ENCODE measurements at regions not wholly inside any gene's neighbourhood (a gene's known extent, or its start where the extent isn't known, plus 50 kb on each side); places are given as distances from the start of the nearest gene placed in this dataset.

DNA sequence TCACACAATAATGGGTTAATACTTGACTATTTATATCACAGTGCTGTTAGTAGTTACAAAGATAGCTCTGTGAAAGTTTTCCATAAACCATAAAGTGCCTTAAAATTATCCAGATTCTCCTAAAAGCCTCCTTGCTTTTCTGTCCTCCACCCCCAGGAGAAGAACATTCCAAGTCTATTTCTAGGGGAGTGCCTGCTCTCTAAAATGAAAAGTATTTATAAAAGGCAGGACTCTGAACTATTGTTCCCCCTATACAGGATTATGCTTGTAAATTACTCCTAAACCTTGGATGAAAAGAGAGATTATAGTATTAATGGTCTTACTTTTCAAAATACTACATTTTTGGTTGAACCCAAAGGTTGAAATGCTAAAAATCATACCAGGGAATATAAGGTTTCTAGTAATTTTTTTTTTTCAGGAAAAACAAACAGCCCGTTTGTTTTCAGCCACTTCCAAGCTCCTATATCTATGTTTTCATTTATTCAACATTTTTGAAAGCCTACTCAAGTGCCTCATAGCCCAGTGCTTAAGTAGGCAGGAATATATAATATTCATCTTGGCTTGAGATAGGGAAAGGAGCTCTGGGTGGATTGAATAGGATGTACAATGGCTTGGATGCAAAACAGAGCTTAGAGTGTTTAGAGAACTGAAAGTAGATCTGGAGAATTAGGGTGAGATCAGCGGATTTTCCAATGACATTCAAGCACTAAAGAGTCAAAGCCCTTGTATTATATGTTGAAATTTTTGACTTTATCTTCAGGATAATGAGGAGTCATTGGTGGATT, 320.7 kb downstream of the GPR37 start:
- no peak for ATAC-seq
- intact Hi-C loops (cut with DNase I): no loop called here
- no peak for DNase-seq

GRCh38 chr7:124443762-124444161, 321.8 kb downstream of the GPR37 start:
- intact Hi-C loops (cut with DNase I): no loop called here
- DNase-seq (no peak), ATAC-seq (no peak)

- intact Hi-C loops (cut with DNase I): no loop called here
- no peak for DNase-seq
- no peak for ATAC-seq
Observed at GRCh38 chr7:124440081-124440480, 325.5 kb downstream of the GPR37 start.

DNA sequence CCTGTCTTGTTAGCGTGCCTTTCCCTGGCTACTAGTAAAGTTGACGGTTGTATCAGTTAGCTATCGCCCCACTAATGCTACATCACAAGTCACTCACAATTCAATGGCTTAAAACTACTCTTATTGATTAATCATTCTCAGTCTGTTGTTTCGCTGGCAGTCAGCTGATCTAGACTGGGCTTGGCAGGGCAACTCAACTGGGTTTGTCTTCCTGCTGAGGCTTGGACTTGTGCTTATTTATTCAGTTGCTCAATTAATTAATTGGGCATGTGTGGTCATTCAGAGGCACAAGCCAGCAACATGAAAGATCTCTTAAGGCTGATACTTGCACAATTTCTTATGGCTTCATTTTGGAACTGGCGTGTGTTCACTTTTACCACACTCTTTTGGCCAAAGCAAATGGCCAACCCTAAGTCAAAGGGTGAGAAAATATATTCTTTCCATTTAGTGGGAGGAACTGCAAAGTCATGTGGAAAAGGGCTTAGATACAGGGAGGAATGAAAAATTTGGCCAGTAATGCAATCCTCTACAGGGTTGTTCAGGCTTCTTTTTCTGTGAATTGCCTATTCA, 333.5 kb downstream of the GPR37 start:
- intact Hi-C loops (cut with DNase I): no loop called here
- ATAC-seq (no peak), DNase-seq (no peak)

DNA sequence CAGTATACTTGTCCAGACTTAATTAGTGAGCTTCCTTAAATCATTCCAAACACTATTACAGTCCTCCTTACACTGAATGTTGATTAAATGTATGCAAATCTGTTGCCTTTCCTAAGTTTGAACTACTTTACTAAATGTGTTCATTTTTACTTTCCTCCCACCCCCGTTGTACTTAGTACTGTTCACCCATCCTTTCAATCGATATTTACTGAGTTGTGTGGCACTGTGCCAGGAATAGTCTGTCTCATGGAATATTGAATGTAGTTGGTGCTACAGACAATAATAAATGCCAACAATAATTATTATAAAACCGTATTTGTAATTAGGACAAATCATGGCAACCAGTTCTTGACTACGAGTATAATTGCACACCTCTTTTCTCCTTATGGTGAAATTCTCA, 335.7 kb downstream of the GPR37 start:
- no peak for DNase-seq
- intact Hi-C loops (cut with DNase I): no loop called here
- ATAC-seq: no peak

DNA sequence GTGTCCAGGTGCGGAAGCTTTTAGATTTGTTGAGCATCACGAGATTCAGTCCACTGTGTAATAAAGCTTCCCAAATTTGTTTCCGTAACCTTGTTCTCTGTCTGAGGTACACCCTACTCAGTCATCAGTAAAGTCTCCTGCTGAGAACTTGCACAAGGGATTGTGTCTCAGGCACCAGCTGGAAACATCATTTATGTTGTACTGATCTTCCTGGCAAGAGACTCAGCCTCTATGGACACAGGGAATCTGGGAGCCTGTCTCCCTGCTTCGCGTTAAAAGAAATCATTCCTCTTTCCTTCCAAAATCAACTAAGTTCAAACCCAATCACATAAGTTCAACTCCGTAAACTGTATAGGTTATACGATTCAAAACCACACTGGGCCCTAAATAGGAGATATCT, 336.8 kb downstream of the GPR37 start:
- DNase-seq (no peak), ATAC-seq (no peak)
- intact Hi-C loops (cut with DNase I): no loop called here

DNA sequence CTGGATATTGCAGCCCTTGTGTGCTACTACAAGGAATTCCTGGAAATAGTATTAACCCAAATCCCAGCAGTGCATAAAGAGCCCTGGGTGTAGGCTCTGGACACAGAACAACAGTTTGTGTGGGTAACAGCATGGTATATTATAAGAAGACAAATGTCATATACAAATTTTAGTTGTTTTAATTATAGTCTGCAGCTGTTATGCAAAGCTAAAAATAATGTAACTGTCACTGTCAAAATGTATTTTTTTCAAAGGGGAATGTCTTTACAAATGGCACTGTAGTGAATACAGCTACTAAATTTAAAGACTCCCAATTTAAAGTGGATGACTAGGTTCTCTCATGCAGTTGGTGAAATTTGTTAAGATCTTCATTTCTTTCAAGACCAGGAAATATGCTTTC, 339.0 kb downstream of the GPR37 start:
- DNase-seq (no peak), ATAC-seq (no peak)
- intact Hi-C loops (cut with DNase I): no loop called here

GRCh38 chr7:124423863-124424262, 341.7 kb downstream of the GPR37 start:
- ATAC-seq (no peak), DNase-seq (no peak)
- intact Hi-C loops (cut with DNase I): no loop called here

DNA sequence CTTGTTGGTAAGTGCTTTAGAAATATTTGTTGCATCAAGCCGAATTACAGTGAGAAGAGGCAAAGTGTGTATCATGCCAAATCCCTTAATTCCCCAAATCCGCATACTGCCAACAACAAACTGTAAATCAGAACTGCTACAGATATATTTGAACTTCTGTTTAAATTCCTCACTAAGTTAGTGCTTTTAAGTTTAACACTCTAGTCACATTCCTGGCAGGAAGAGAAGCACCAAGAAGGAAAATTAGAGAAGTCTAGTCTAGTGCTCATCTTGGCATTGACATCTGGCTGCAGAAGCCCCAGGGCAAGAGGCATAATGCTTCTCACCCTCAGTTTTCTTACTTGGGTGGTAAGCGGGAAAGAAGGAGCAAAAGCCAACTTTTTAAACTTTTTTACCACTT, 343.5 kb downstream of the GPR37 start:
- no peak for ATAC-seq
- DNase-seq: no peak
- intact Hi-C loops (cut with DNase I): no loop called here

GRCh38 chr7:124420367-124420766, 345.2 kb downstream of the GPR37 start:
- intact Hi-C loops (cut with DNase I): no loop called here
- DNase-seq: no peak
- ATAC-seq: no peak

GRCh38 chr7:124413029-124413428, 352.6 kb downstream of the GPR37 start:
- ATAC-seq (no peak), DNase-seq (no peak)
- intact Hi-C loops (cut with DNase I): no loop called here

GRCh38 chr7:124412531-124412930, 353.1 kb downstream of the GPR37 start:
- no peak for ATAC-seq
- DNase-seq: no peak

DNA sequence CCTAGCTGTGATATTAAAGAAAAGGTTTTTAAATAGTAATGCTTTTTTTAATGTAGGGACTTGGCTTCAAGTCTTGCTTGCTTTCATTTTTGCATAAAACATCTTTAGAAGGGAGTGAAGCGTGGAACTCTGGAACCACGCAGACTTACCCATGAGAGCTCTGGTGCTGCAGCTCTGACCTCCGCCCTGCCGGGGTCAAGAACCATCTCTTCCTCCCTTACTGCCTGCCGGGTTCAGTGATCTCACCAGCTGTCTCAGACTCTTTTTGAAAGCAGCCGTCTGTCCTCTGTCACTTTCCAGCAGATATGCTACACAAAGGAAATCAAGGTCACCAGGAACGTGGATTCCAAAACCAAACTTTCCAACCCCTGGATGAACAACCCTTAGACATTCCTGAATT, 353.8 kb downstream of the GPR37 start:
- intact Hi-C loops (cut with DNase I): no loop called here
- ATAC-seq: no peak

More at GRCh38 chr7:124412531-124412930, 353.1 kb downstream of the GPR37 start:
- intact Hi-C loops (cut with DNase I): no loop called here

GRCh38 chr7:124403587-124403986, 362.0 kb downstream of the GPR37 start:
- intact Hi-C loops (cut with DNase I): no loop called here
- ATAC-seq (no peak), DNase-seq (no peak)

More for the DNA sequence above, 353.8 kb downstream of the GPR37 start:
- DNase-seq: no peak

DNA sequence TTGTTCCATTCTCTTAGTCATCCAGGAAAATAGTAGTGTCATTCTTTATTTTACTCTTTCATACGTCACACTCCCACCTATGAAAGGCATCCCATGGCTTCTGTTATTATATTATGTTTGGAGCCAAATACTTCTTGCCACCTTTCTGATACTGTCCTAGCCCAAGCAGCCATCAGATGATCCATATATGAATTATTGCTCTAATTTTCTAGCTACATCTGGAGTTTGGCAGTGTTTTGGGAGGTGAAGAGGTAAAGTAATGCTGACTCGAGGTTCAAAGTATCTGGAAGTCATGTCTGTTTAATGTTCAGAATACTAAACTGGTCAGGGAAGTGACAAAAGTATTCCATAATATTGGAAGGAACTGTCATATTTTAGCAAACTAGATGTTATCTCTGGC, 362.5 kb downstream of the GPR37 start:
- no peak for ATAC-seq
- intact Hi-C loops (cut with DNase I): no loop called here

DNA sequence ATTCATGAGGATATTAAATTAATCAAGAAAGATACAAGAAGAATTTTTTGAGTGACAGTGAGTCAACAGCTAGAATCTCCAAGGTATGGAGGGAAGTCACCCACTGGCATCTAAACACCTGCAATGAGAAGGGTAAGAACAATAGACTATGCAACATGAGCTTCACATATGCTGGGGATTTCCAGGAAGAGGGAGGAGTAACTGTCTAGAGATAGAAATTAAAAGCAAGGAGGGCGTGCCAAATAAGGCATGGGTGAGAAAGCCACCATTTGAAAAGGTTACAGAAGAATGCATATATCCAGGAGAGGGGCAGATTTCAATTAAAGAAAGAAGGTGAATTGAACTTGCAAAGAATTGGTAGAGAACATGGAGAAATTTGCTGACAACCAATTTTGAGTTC, 365.7 kb downstream of the GPR37 start:
- intact Hi-C loops (cut with DNase I): no loop called here
- DNase-seq (no peak), ATAC-seq (no peak)

More for the DNA sequence above, 362.5 kb downstream of the GPR37 start:
- no peak for DNase-seq

GRCh38 chr7:124398937-124399552, 366.2 kb upstream of the TMEM229A start:
- intact Hi-C loops (cut with DNase I): no loop called here
- DNase-seq: no peak
- no peak for ATAC-seq

- intact Hi-C loops (cut with DNase I): no loop called here
- DNase-seq: no peak
- no peak for ATAC-seq
Observed at GRCh38 chr7:124397134-124397533, 364.3 kb upstream of the TMEM229A start.

DNA sequence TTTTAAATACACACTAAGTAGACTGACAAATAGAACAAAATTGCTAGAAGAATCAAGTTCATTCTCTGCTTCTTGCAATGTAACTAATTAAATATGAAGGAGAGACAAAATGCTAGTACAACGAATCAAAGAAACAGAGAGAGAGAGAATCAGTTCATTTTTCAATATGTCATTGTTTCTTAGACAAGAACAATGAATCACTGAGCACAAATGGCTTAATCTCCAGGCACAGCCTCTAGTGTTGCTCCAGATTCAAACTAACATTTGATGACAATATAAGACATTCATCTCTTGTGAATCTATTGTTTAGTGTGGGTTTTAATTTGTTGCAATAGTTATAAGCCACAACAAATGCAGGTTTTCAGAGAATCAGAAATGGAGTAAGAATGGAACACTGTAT, 357.4 kb upstream of the TMEM229A start:
- DNase-seq: no peak
- intact Hi-C loops (cut with DNase I): no loop called here
- no peak for ATAC-seq

DNA sequence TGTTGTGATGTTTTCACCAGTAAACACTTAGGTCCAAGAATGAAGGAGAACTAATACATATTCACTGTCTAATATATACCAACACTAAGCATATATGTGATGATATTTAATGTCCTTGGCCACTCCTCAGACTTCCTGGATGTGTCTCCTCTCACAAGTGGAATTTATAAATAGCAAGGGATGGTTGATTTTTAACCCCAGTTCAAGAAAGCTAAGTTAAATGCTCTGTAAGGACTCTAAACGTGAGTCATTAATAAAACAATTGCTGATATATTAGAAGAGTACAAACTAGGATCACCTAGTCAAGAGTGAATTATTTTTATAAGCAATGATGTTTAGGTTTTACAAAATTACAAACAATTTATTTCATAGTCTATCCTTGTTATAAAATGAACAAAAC, 355.9 kb upstream of the TMEM229A start:
- DNase-seq (no peak), ATAC-seq (no peak)

GRCh38 chr7:124387056-124387455, 354.2 kb upstream of the TMEM229A start:
- DNase-seq (no peak), ATAC-seq (no peak)
- intact Hi-C loops (cut with DNase I): no loop called here

More for the DNA sequence above, 355.9 kb upstream of the TMEM229A start:
- intact Hi-C loops (cut with DNase I): no loop called here
